22Rv1 (cell line): ENCODE measurements at regions not wholly inside any gene's neighbourhood (a gene's known extent, or its start where the extent isn't known, plus 50 kb on each side); places are given as distances from the start of the nearest gene placed in this dataset.

Experiments used
- H3K27ac ChIP-seq: fragments of 450-650 bp; 2 replicates; pipeline ENCODE4 v1.5.1; 2017
- CTCF ChIP-seq: fragments of 450-650 bp; IDR thresholded peaks from 2 replicates; pipeline ENCODE4 v1.5.1; 2017; ENCODE audit warnings: mild to moderate bottlenecking
- ZFX ChIP-seq: fragments of 450-650 bp; IDR thresholded peaks from 2 replicates; pipeline ENCODE4 v1.6.1; 2017; ENCODE audit warnings: antibody characterized with exemption, borderline replicate concordance

DNA sequence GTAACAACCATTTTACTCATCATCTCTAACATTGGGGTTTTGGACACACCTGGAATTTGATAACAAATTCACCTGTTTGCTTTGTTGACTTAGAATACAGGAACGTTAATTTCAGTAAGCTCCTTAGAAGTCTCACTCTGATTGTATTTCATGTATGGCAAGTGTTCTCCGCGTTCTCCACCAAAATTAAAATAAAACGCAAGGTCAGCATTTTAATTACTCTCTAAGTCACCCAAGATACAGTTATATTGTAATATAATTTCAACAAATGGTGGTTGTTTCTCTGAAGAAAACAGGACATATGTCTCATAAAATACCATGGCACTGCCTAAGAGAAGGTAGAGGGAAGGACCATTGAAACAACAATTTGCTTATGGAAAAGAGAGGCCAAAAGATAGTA lies 742.1 kb downstream of the LIG4 start:
- TF ChIP-seq ZFX (no peak), CTCF (no peak)
- H3K27ac ChIP-seq: no peak overlapping the region

GRCh38 chr13:107466326-107467099 lies 748.8 kb downstream of the LIG4 start:
- no peak overlapping the region for H3K27ac ChIP-seq
- TF ChIP-seq ZFX: no peak
- TF ChIP-seq CTCF: no peak

GRCh38 chr13:107462501-107462900 lies 752.8 kb downstream of the LIG4 start:
- H3K27ac ChIP-seq: no peak overlapping the region
- no peak for TF ChIP-seq CTCF
- no peak for TF ChIP-seq ZFX

- TF ChIP-seq CTCF (no peak), ZFX (no peak)
- H3K27ac ChIP-seq: no peak overlapping the region
Measured at GRCh38 chr13:107461751-107462150, 753.6 kb downstream of the LIG4 start.

DNA sequence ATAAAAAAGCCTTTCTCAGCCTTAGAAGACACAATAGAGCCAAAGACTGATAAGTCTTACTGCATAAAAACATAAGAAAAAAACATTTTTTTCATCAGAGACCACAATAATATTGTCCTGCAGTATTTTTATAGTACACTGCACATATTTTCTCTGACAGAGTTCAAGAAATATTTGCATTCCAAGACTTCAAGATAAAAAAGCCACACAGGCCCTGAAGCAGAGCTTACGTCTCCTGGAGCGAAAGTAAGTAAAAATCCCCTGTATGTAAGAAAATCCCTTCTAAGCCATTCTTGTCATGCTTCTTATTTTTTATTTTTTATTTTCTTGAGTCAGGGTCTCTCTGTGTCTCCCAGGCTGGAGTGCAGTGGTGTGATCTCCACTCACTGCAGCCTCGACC lies 755.9 kb downstream of the LIG4 start:
- no peak overlapping the region for H3K27ac ChIP-seq
- TF ChIP-seq CTCF (no peak), ZFX (no peak)

DNA sequence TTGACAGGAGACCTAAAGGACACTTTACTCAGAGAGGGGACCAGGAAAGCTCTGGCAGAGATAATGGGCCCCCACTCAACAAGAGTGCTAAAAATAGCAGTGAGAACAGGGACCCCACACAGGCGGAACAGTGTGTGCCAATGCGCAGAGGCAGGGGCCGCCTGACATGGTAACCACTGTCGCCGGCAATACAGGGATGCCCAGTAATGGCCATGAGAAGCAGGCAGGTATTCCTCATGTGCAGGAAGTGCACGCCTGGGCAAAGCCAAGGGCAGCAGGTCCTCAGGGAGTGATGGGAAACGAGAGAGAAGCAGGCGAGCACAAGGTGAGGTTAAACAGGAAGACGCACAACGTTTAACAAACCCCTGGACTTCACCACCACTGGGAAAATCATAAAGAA lies 757.1 kb downstream of the LIG4 start:
- TF ChIP-seq CTCF: no peak
- no peak for TF ChIP-seq ZFX
- H3K27ac ChIP-seq: no peak overlapping the region

DNA sequence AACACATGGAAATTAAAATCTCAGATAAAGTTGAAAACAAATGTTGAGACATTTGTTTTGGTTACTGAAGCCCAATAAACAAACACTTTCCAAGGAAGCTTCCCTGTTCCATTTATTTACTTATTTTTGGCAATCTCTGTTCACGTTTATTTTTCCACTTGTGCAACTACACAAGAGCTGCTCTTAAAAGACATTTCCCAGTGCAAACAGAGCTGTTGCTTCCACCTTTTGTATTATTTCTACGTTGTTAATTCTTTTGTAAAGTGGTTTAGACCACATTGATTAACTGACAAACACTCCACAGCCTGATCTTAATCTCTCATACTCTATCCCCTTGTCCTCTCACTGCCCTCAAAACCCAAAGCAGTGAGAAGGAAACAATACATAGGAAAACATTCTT lies 757.6 kb downstream of the LIG4 start:
- H3K27ac ChIP-seq: no peak overlapping the region
- TF ChIP-seq ZFX (no peak), CTCF (no peak)
